HEK293 (cell line): ENCODE measurements at regions not wholly inside any gene's neighbourhood (a gene's known extent, or its start where the extent isn't known, plus 50 kb on each side); places are given as distances from the start of the nearest gene placed in this dataset.

Source experiments
- CTCF ChIA-PET: fragments of 350-600 bp; formaldehyde crosslinking; extraction: SDS; loops from one replicate; lab custom pipeline; 2021; ENCODE audit warnings: antibody characterized with exemption; lab: Yijun Ruan, JAX
- POLR2A ChIA-PET: fragments of 300-600 bp; formaldehyde crosslinking; extraction: SDS; loops from one replicate; lab custom pipeline; 2020; ENCODE audit warnings: antibody characterized with exemption, inconsistent platforms; lab: Yijun Ruan, JAX
- H3K27ac ChIP-seq: fragments of 200-500 bp; sonication (Bioruptor generic); 2 replicates; pipeline ENCODE4 v1.5.1; 2014; ENCODE audit warnings: low read depth, low read length, control low read depth, inconsistent platforms; ENCODE audit errors: extremely low read depth
- H3K36me3 ChIP-seq, 2 experiments: fragments of 200-500 bp in 1 of 2; sonication (Bioruptor generic) in 1 of 2; 1 replicate in 1 of 2; 2 replicates in 1 of 2; pipeline ENCODE4 v1.5.1; 2014 to 2017; ENCODE audit warnings: inconsistent platforms in 2 of 2, low read length in 2 of 2; ENCODE audit not compliant: control insufficient read depth in 2 of 2, insufficient read depth in 1 of 2
- H3K4me1 ChIP-seq: fragments of 200-500 bp; sonication (Bioruptor generic); 2 replicates; pipeline ENCODE4 v1.5.1; 2014; ENCODE audit warnings: mild to moderate bottlenecking, low read length, inconsistent platforms; ENCODE audit not compliant: control insufficient read depth, insufficient read depth
- H3K4me3 ChIP-seq: 2 replicates; pipeline ENCODE4 v1.5.1; 2011; ENCODE audit warnings: low read depth, mild to moderate bottlenecking, control low read depth, low read length, moderate library complexity
- H3K9me3 ChIP-seq: fragments of 200-500 bp; sonication (Bioruptor generic); 2 replicates; pipeline ENCODE4 v1.5.1; 2014; ENCODE audit warnings: low read depth, low read length, inconsistent platforms; ENCODE audit not compliant: control insufficient read depth, insufficient read depth
- EGR2 ChIP-seq: fragments of 450-650 bp; formaldehyde crosslinking; IDR thresholded peaks from 2 replicates; pipeline ENCODE4 v1.5.1; 2016; ENCODE audit warnings: low read depth, missing biosample characterization, missing genetic modification characterization
- GLIS1 ChIP-seq: fragments of 450-650 bp; formaldehyde crosslinking; IDR thresholded peaks from 2 replicates; pipeline ENCODE4 v1.5.1; 2016; ENCODE audit warnings: missing biosample characterization, missing genetic modification characterization
- SCRT1 ChIP-seq: fragments of 450-650 bp; formaldehyde crosslinking; IDR thresholded peaks from 2 replicates; pipeline ENCODE4 v1.5.1; 2016; ENCODE audit warnings: missing biosample characterization, missing genetic modification characterization, borderline replicate concordance
- SCRT2 ChIP-seq: fragments of 450-650 bp; formaldehyde crosslinking; IDR thresholded peaks from 2 replicates; pipeline ENCODE4 v1.5.1; 2016; ENCODE audit warnings: missing biosample characterization, missing genetic modification characterization
- YY2 ChIP-seq: fragments of 450-650 bp; formaldehyde crosslinking; IDR thresholded peaks from 2 replicates; pipeline ENCODE4 v1.5.1; 2016; ENCODE audit warnings: missing biosample characterization, missing genetic modification characterization
- ZBTB17 ChIP-seq: fragments of 450-650 bp; formaldehyde crosslinking; IDR thresholded peaks from 2 replicates; pipeline ENCODE4 v1.5.1; 2016; ENCODE audit warnings: missing biosample characterization, missing genetic modification characterization
- ZBTB20 ChIP-seq: fragments of 450-650 bp; formaldehyde crosslinking; IDR thresholded peaks from 2 replicates; pipeline ENCODE4 v1.5.1; 2016; ENCODE audit warnings: missing biosample characterization, missing genetic modification characterization
- ZFHX2 ChIP-seq: fragments of 450-650 bp; formaldehyde crosslinking; conservative IDR thresholded peaks from 2 replicates; pipeline ENCODE4 v1.5.1; 2016; ENCODE audit warnings: missing biosample characterization, missing genetic modification characterization
- ZNF341 ChIP-seq: fragments of 450-650 bp; formaldehyde crosslinking; IDR thresholded peaks from 2 replicates; pipeline ENCODE4; 2016; ENCODE audit warnings: low read depth, missing biosample characterization, missing genetic modification characterization
- ZNF521 ChIP-seq: fragments of 450-650 bp; formaldehyde crosslinking; IDR thresholded peaks from 2 replicates; pipeline ENCODE4 v1.5.1; 2017; ENCODE audit warnings: missing biosample characterization, mild to moderate bottlenecking, missing genetic modification characterization
- ZNF530 ChIP-seq: fragments of 450-650 bp; formaldehyde crosslinking; IDR thresholded peaks from 2 replicates; pipeline ENCODE4 v1.5.1; 2016; ENCODE audit warnings: low read depth, missing biosample characterization, missing genetic modification characterization
- TF ChIP-seq, protein P1 (sequence below): fragments of 450-650 bp; formaldehyde crosslinking; IDR thresholded peaks from 2 replicates; pipeline ENCODE4 v1.5.1; 2016; ENCODE audit warnings: missing biosample characterization, missing genetic modification characterization
- TF ChIP-seq, protein P2 (sequence below): fragments of 450-650 bp; formaldehyde crosslinking; IDR thresholded peaks from 2 replicates; pipeline ENCODE4 v1.5.1; 2016; ENCODE audit warnings: missing biosample characterization, missing genetic modification characterization
- TF ChIP-seq, protein P3 (sequence below): fragments of 450-650 bp; formaldehyde crosslinking; IDR thresholded peaks from 2 replicates; pipeline ENCODE4 v1.5.1; 2016; ENCODE audit warnings: missing biosample characterization, missing genetic modification characterization

DNA sequence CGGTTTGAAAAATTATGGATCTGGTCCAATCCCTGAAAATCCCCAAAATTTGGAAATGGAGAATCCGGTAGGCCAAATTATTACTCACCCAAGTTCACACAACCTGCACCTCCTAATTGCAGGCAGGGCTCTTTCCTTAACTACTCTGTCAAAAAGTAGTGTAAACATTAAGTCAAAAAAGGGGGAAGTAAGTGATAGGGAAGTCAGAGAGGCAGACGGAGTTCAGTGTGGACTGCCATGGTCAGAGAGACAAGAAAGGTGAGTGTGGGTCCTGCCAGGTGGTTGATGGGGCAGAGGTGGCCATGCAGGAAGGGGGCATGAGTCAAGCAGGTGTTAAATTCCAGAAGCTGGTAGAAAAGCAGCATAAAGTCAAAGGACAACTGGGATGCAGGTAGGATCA is 83.5 kb upstream of the CALM2 start:
- Histone ChIP-seq H3K27ac (no peak overlapping the region), H3K9me3 (no peaks in the 10 kb centered on the region), H3K36me3 (no peaks in the 10 kb centered on the region), H3K4me3 (no peak overlapping the region), H3K4me1 (no peaks in the 10 kb centered on the region; the same call in 1 of the 2 replicates)
- POLR2A ChIA-PET: no interaction called here
- TF ChIP-seq, protein P1, sequence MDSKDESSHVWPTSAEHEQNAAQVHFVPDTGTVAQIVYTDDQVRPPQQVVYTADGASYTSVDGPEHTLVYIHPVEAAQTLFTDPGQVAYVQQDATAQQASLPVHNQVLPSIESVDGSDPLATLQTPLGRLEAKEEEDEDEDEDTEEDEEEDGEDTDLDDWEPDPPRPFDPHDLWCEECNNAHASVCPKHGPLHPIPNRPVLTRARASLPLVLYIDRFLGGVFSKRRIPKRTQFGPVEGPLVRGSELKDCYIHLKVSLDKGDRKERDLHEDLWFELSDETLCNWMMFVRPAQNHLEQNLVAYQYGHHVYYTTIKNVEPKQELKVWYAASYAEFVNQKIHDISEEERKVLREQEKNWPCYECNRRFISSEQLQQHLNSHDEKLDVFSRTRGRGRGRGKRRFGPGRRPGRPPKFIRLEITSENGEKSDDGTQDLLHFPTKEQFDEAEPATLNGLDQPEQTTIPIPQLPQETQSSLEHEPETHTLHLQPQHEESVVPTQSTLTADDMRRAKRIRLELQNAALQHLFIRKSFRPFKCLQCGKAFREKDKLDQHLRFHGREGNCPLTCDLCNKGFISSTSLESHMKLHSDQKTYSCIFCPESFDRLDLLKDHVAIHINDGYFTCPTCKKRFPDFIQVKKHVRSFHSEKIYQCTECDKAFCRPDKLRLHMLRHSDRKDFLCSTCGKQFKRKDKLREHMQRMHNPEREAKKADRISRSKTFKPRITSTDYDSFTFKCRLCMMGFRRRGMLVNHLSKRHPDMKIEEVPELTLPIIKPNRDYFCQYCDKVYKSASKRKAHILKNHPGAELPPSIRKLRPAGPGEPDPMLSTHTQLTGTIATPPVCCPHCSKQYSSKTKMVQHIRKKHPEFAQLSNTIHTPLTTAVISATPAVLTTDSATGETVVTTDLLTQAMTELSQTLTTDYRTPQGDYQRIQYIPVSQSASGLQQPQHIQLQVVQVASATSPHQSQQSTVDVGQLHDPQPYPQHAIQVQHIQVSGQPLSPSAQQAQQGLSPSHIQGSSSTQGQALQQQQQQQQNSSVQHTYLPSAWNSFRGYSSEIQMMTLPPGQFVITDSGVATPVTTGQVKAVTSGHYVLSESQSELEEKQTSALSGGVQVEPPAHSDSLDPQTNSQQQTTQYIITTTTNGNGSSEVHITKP: 0 out of 2 replicates have a peak, but pooled peaks have one; percentile 27
- TF ChIP-seq, protein P2, sequence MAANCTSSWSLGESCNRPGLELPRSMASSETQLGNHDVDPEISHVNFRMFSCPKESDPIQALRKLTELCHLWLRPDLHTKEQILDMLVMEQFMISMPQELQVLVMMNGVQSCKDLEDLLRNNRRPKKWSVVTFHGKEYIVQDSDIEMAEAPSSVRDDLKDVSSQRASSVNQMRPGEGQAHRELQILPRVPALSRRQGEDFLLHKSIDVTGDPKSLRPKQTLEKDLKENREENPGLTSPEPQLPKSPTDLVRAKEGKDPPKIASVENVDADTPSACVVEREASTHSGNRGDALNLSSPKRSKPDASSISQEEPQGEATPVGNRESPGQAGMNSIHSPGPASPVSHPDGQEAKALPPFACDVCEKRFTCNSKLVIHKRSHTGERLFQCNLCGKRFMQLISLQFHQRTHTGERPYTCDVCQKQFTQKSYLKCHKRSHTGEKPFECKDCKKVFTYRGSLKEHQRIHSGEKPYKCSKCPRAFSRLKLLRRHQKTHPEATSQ (tag by site-specific recombination): no peak
- CTCF ChIA-PET: no interaction called here

DNA sequence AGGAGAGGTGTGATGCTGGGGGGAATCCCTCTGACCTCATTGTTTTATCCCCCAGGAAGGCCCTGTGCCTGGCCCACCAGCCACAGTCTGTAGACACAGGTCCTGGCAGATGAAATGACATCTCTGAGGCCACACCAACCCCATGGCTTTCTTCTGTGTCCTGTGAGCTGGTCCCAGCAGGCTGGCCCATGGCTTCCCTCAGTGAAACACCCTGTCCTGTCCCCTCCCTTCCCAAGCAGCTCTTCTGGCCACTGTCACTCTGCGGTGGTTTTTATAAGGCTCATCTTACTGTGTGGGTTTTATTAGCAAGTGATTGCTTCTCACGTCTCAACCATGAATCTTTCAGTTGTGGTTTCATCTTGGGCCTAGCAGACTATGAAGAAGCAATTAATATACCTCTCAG is 81.6 kb upstream of the CALM2 start:
- TF ChIP-seq ZNF521 (tag by site-specific recombination) (no peak), ZNF341 (tag by site-specific recombination) (0 out of 2 replicates have a peak, but pooled peaks have one; percentile 29), ZFHX2 (peak; percentile 44), GLIS1 (tag by site-specific recombination) (peak; percentile 31), ZBTB20 (no peak), EGR2 (tag by site-specific recombination) (peak; percentile 64)
- Histone ChIP-seq H3K27ac (no peak overlapping the region), H3K36me3 (no peaks in the 10 kb centered on the region), H3K9me3 (no peaks in the 10 kb centered on the region), H3K4me1 (no peaks in the 10 kb centered on the region), H3K4me3 (no peak overlapping the region)
- ChIA-PET CTCF (no interaction called here), POLR2A (interaction anchor here (0.6 kb wide), 1 partner anchor 106 kb away, joined by 3 read pairs; no protein-coding TSS in a partner anchor)

DNA sequence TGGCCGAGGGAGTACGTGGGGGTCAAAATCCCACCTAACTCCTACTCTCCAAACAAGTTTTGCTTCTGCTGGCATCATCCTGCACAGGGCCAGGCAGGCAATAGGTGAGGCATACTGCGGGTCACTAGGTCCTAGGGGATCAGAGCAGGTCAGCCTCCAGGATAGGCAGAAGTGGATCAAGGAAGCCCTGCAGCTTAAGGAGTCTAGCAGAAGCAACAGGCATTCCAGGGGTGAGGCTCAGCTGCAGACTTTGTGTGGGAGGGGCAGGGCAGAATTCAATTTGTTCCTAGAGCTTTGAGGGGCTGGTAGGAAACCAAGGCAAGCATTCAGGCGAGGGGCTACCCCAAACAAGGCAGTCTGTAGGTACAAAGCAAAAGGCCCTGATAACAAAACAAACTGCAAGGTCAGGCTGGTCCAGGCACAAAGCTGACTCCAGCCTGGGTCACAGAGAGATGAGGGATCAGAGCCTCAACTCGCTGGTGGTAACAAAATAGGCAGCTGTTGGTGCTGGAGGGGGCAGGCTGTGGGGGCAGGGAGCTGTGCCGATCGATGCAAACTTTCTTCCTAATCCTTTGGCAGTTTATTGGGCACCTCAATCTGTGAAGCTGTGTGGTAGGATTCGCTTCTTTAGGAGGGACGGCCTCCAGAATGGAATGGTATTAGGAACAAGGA is 80.2 kb upstream of the CALM2 start:
- Histone ChIP-seq H3K4me1 (0 out of 2 replicates have a peak, but pooled peaks cover 5% of the 10 kb centered on the region), H3K9me3 (no peaks in the 10 kb centered on the region), H3K27ac (no peak overlapping the region), H3K4me3 (no peak overlapping the region), H3K36me3 (no peaks in the 10 kb centered on the region)
- POLR2A ChIA-PET: no interaction called here
- TF ChIP-seq ZFHX2: 0 out of 2 replicates have a peak, but pooled peaks have one; percentile 17
- no peak for TF ChIP-seq YY2 (tag by site-specific recombination)
- peak; percentile 69; the same call in 1 of the 2 replicates for TF ChIP-seq SCRT1 (tag by site-specific recombination)
- peak; percentile 43; the same call in 1 of the 2 replicates for TF ChIP-seq EGR2 (tag by site-specific recombination)
- no peak for TF ChIP-seq ZNF530 (tag by site-specific recombination)
- peak; percentile 57; the same call in 1 of the 2 replicates for TF ChIP-seq ZBTB17 (tag by site-specific recombination)
- TF ChIP-seq SCRT2: peak; percentile 95
- TF ChIP-seq, protein P3, sequence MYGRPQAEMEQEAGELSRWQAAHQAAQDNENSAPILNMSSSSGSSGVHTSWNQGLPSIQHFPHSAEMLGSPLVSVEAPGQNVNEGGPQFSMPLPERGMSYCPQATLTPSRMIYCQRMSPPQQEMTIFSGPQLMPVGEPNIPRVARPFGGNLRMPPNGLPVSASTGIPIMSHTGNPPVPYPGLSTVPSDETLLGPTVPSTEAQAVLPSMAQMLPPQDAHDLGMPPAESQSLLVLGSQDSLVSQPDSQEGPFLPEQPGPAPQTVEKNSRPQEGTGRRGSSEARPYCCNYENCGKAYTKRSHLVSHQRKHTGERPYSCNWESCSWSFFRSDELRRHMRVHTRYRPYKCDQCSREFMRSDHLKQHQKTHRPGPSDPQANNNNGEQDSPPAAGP: no peak
- CTCF ChIA-PET: interaction anchor here (0.7 to 1.0 kb wide), 2 partner anchors 16 to 24 kb away, joined by 3 to 4 read pairs; no protein-coding TSS in a partner anchor
